NB4 (cell line): ENCODE measurements at regions not wholly inside any gene's neighbourhood (a gene's known extent, or its start where the extent isn't known, plus 50 kb on each side); places are given as distances from the start of the nearest gene placed in this dataset.
A peak's percentile ranks its signal among the peaks of the same experiment; 100 is the strongest.

Source experiments
- DNase-seq: peaks from one replicate; pipeline ENCODE4 v3.0.0; 2010; ENCODE audit warnings: low read depth
- H3K4me3 ChIP-seq: one replicate; pipeline ENCODE4 v1.5.1; 2011; ENCODE audit warnings: mild to moderate bottlenecking, low read depth, low read length, moderate library complexity
- CTCF ChIP-seq: IDR thresholded peaks from one replicate; pipeline ENCODE4 v1.5.1; 2012; ENCODE audit warnings: low read depth, low read length
- MAX ChIP-seq: IDR thresholded peaks from 2 replicates; pipeline ENCODE4 v1.6.1; 2011; ENCODE audit warnings: low read depth, low read length
- MYC ChIP-seq: IDR thresholded peaks from 2 replicates; pipeline ENCODE4 v1.6.1; 2011; ENCODE audit warnings: low read depth, low read length
- POLR2A ChIP-seq: IDR thresholded peaks from 2 replicates; pipeline ENCODE4 v1.6.1; 2011; ENCODE audit warnings: mild to moderate bottlenecking; ENCODE audit not compliant: insufficient read length; ENCODE audit errors: extremely low read depth

- DNase-seq, result peak; percentile 91
These were observed 145.6 kb upstream of the ZNF32 start for GRCh38 chr10:43794181-43794815.

GRCh38 chr10:43793704-43794103, 145.0 kb upstream of the ZNF32 start:
- TF ChIP-seq POLR2A (no peak), CTCF (no peak), MAX (no peak), MYC (no peak)
- DNase-seq, result peak; percentile 84
- H3K4me3 ChIP-seq, result peak overlapping the region; percentile 6

More at GRCh38 chr10:43794181-43794815, 145.6 kb upstream of the ZNF32 start:
- TF ChIP-seq CTCF, result no peak
- no peak for TF ChIP-seq MAX
- TF ChIP-seq MYC, result no peak
- TF ChIP-seq POLR2A, result no peak
- H3K4me3 ChIP-seq, result no peak overlapping the region

- no peak for TF ChIP-seq CTCF
- H3K4me3 ChIP-seq, result no peak overlapping the region
- DNase-seq, result no peak
These were observed 141.5 kb upstream of the ZNF32 start for GRCh38 chr10:43790147-43790546.

- no peak overlapping the region for H3K4me3 ChIP-seq
- TF ChIP-seq MAX, result no peak
- TF ChIP-seq CTCF, result peak; percentile 18
- peak; percentile 47 for DNase-seq
These were observed 136.6 kb upstream of the ZNF32 start for GRCh38 chr10:43785252-43785651.

GRCh38 chr10:43782814-43783213, 134.1 kb upstream of the ZNF32 start:
- DNase-seq, result no peak
- no peak overlapping the region for H3K4me3 ChIP-seq
- TF ChIP-seq MYC, result no peak
- TF ChIP-seq CTCF, result no peak
- no peak for TF ChIP-seq POLR2A
- no peak for TF ChIP-seq MAX

GRCh38 chr10:43781480-43782361, 133.0 kb upstream of the ZNF32 start:
- peak; percentile 55; the same call in 1 of the 2 replicates for TF ChIP-seq MAX
- peak; percentile 44; the same call in 1 of the 2 replicates for TF ChIP-seq MYC
- no peak for TF ChIP-seq CTCF
- H3K4me3 ChIP-seq, result peak overlapping the region; percentile 17
- DNase-seq, result peak; percentile 87
